SU-DHL-6 (cell line): ENCODE measurements at regions not wholly inside any gene's neighbourhood (a gene's known extent, or its start where the extent isn't known, plus 50 kb on each side); places are given as distances from the start of the nearest gene placed in this dataset.

Source experiments
- H2AFZ ChIP-seq: fragments of 200-600 bp; sonication (generic); 2 replicates; pipeline ENCODE4 v1.6.1; 2014; ENCODE audit warnings: low read depth, mild to moderate bottlenecking, moderate library complexity, mixed read lengths, antibody characterized with exemption, low read length; ENCODE audit not compliant: severe bottlenecking
- H3F3A ChIP-seq: fragments of 200-600 bp; shearing (Covaris generic); 2 replicates; pipeline ENCODE4 v1.6.0; 2016; ENCODE audit warnings: antibody characterized with exemption, mild to moderate bottlenecking; ENCODE audit not compliant: insufficient read depth
- H3K27ac ChIP-seq: fragments of 200-600 bp; sonication (generic); 2 replicates; pipeline ENCODE4 v1.5.1; 2016; ENCODE audit warnings: low read depth, mild to moderate bottlenecking, low read length, moderate library complexity, mixed read lengths
- H3K27me3 ChIP-seq: fragments of 200-600 bp; sonication (generic), shearing (Covaris generic); 2 replicates; pipeline ENCODE4 v1.6.0; 2014; ENCODE audit warnings: mild to moderate bottlenecking, low read length
- H3K36me3 ChIP-seq: fragments of 200-600 bp; sonication (generic); 2 replicates; pipeline ENCODE4 v1.6.1; 2014; ENCODE audit warnings: mild to moderate bottlenecking, low read length, mixed read lengths
- H3K4me2 ChIP-seq: fragments of 300-600, 200-600 bp; shearing (Covaris generic), sonication (generic); 2 replicates; pipeline ENCODE4 v1.6.0; 2014; ENCODE audit warnings: low read length, low read depth, mild to moderate bottlenecking; ENCODE audit not compliant: poor library complexity, severe bottlenecking
- H3K4me3 ChIP-seq: fragments of 200-600 bp; sonication (generic); 2 replicates; pipeline ENCODE4 v1.5.1; 2014; ENCODE audit warnings: antibody characterized with exemption, low read length, mild to moderate bottlenecking, mixed read lengths; ENCODE audit not compliant: insufficient read depth, poor library complexity, severe bottlenecking
- H3K79me2 ChIP-seq: fragments of 200-600 bp; sonication (generic); 2 replicates; pipeline ENCODE4 v1.6.1; 2014; ENCODE audit warnings: mild to moderate bottlenecking, low read length, moderate library complexity; ENCODE audit not compliant: insufficient read depth
- H3K9ac ChIP-seq: fragments of 200-600 bp; sonication (generic); 2 replicates; pipeline ENCODE4 v1.7.0; 2014; ENCODE audit warnings: mild to moderate bottlenecking, low read length
- H3K9me2 ChIP-seq: fragments of 200-600 bp; sonication (generic); replicated peaks from 2 replicates; pipeline ENCODE4 v1.6.1; 2014; ENCODE audit warnings: low read length; ENCODE audit not compliant: insufficient read depth
- H3K9me3 ChIP-seq: fragments of 200-600 bp; sonication (generic); 2 replicates; pipeline ENCODE4 v1.6.1; 2014; ENCODE audit warnings: low read length, mixed read lengths; ENCODE audit not compliant: insufficient read depth
- H4K20me1 ChIP-seq: fragments of 200-600 bp; sonication (generic); 2 replicates; pipeline ENCODE4 v1.6.1; 2014; ENCODE audit warnings: low read depth, mild to moderate bottlenecking, antibody characterized with exemption, low read length, moderate library complexity, mixed read lengths
- EZH2phosphoT487 ChIP-seq: fragments of 200-600 bp; sonication (generic), shearing (Covaris generic); conservative IDR thresholded peaks from 2 replicates; pipeline ENCODE4 v1.6.1; 2018; ENCODE audit warnings: mild to moderate bottlenecking, antibody characterized with exemption, low read length, moderate library complexity, mixed read lengths
- TF ChIP-seq, protein P1 (sequence below): fragments of 200-600 bp; sonication (generic); IDR thresholded peaks from one replicate; pipeline ENCODE4 v1.5.1; 2017; ENCODE audit warnings: antibody characterized with exemption, mild to moderate bottlenecking, low read length, moderate library complexity; ENCODE audit not compliant: insufficient read depth, poor library complexity, severe bottlenecking

DNA sequence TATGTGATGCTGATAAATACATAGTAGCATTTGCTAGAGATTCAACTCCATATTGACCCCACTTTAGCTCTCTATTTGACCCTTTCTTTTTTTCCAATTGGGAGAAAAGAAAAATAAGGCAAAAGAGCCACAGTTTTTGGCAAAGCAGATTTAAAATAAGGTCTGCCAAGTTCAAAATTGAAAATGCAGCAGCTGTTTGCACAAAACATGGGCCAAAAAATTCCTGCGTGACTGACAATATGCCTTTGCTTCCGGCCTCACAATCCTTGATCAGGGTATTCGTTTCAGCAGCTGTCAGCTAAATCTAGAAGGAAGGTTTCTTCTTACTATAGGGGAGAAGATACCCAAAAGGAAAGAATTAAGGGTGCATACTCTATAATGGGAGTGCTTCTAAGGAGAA is 563.5 kb upstream of the CCDC54 start:
- Histone ChIP-seq H3K9ac (no peak overlapping the region), H2AFZ (no peak overlapping the region), H3K27ac (no peak overlapping the region), H3K79me2 (no peaks in the 10 kb centered on the region), H3K4me2 (no peak overlapping the region), H3K9me2 (no peaks in the 10 kb centered on the region), H3F3A (no peaks in the 10 kb centered on the region), H3K36me3 (no peaks in the 10 kb centered on the region), H4K20me1 (no peaks in the 10 kb centered on the region), H3K4me3 (no peak overlapping the region), H3K9me3 (no peaks in the 10 kb centered on the region), H3K27me3 (no peaks in the 10 kb centered on the region)
- no peak for TF ChIP-seq EZH2phosphoT487
- TF ChIP-seq, protein P1, sequence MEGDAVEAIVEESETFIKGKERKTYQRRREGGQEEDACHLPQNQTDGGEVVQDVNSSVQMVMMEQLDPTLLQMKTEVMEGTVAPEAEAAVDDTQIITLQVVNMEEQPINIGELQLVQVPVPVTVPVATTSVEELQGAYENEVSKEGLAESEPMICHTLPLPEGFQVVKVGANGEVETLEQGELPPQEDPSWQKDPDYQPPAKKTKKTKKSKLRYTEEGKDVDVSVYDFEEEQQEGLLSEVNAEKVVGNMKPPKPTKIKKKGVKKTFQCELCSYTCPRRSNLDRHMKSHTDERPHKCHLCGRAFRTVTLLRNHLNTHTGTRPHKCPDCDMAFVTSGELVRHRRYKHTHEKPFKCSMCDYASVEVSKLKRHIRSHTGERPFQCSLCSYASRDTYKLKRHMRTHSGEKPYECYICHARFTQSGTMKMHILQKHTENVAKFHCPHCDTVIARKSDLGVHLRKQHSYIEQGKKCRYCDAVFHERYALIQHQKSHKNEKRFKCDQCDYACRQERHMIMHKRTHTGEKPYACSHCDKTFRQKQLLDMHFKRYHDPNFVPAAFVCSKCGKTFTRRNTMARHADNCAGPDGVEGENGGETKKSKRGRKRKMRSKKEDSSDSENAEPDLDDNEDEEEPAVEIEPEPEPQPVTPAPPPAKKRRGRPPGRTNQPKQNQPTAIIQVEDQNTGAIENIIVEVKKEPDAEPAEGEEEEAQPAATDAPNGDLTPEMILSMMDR = no peak

DNA sequence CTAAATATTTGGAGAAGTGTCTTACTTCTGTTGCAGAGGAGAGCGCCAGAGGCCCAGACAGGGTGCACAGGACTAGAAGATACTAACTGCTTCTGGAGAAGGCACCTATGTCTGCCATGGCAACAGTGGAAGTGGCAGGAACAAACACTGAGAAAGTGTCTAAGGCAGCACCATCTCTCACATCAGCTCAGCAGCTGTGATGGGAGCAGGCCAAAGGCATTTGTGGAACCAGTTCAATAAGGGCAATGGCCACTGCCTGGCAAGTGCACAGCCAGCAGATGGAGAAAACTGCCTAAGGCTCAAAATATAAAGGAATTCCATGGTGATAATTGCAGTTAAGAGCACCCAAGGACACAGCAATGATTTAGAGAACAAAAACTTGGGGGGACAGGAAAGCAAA is 563.0 kb upstream of the CCDC54 start:
- H3K27me3 ChIP-seq = no peaks in the 10 kb centered on the region
- no peak overlapping the region for H3K4me3 ChIP-seq
- no peak for TF ChIP-seq EZH2phosphoT487
- TF ChIP-seq, protein P1 = no peak
- no peak overlapping the region for H3K27ac ChIP-seq
- H3K9me3 ChIP-seq = no peaks in the 10 kb centered on the region
- no peaks in the 10 kb centered on the region for H3K79me2 ChIP-seq
- no peaks in the 10 kb centered on the region for H3K9me2 ChIP-seq
- no peaks in the 10 kb centered on the region for H3F3A ChIP-seq
- H3K36me3 ChIP-seq = no peaks in the 10 kb centered on the region
- H2AFZ ChIP-seq = no peak overlapping the region
- no peaks in the 10 kb centered on the region for H4K20me1 ChIP-seq
- H3K4me2 ChIP-seq = no peak overlapping the region
- no peak overlapping the region for H3K9ac ChIP-seq

DNA sequence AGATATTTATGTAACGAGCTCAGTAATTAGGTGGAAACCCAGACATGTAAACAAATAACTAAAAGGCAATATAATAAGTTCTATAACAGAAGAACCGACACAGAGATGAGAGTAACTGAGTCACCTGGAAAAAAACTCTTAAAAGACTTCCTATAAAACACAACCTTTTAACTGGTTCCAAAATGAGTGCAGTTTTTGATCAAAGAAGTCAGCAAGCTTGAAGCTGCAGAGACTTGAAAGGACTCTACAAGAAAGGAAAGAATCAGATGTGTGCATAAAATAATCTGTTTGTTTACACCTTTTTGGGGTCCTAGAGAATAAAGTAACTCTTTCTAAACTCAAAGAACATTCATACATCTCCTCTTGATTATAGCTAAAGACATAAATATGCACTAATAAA is 560.4 kb upstream of the CCDC54 start:
- Histone ChIP-seq H3K36me3 (no peaks in the 10 kb centered on the region), H3K9me3 (no peaks in the 10 kb centered on the region), H2AFZ (no peak overlapping the region), H3K9me2 (no peaks in the 10 kb centered on the region), H3F3A (no peaks in the 10 kb centered on the region), H4K20me1 (no peaks in the 10 kb centered on the region), H3K9ac (no peak overlapping the region), H3K4me3 (no peak overlapping the region), H3K4me2 (no peak overlapping the region), H3K79me2 (no peaks in the 10 kb centered on the region), H3K27me3 (no peaks in the 10 kb centered on the region), H3K27ac (no peak overlapping the region)
- TF ChIP-seq, protein P1 = no peak

DNA sequence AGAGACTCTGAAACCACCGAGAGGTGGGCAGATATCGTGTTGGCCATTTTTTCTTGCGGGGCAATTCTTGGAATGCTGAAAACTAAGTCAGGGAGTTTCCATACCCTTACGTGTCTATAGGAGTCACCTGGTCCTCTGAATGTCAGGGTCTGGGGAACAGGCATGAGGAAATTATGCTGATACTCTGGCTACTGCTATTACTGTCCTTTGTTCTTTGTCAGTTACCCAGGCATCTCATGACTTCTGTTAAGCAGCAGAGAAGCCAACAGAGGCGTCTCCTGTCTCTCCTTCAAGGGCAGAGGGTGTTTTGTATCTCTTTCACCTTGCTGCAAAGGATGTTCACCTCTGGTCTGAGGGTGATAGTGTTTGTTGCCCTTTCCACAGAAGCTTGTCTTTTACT is 559.5 kb upstream of the CCDC54 start:
- Histone ChIP-seq H3K79me2 (no peaks in the 10 kb centered on the region), H3K4me2 (no peak overlapping the region), H3K27me3 (no peaks in the 10 kb centered on the region), H2AFZ (no peak overlapping the region), H3K9me2 (no peaks in the 10 kb centered on the region), H3K9me3 (no peaks in the 10 kb centered on the region), H3K4me3 (no peak overlapping the region), H4K20me1 (no peaks in the 10 kb centered on the region), H3K9ac (no peak overlapping the region), H3K36me3 (no peaks in the 10 kb centered on the region), H3F3A (no peaks in the 10 kb centered on the region), H3K27ac (no peak overlapping the region)
- TF ChIP-seq, protein P1 = no peak
- no peak for TF ChIP-seq EZH2phosphoT487
